Kidney epithelial cell (primary cell): ENCODE measurements at regions not wholly inside any gene's neighbourhood (a gene's known extent, or its start where the extent isn't known, plus 50 kb on each side); places are given as distances from the start of the nearest gene placed in this dataset.
"Not testable (repeated sequence)": the region's sequence is repeated elsewhere in the genome, so short reads cannot be mapped to it uniquely, and the experiment has no call there.

Experiments used
- DNase-seq: peaks from one replicate; pipeline ENCODE4 v3.0.0-alpha.2; 2010; ENCODE audit warnings: low read depth
- H3K27me3 ChIP-seq: 2 replicates; pipeline ENCODE4 v1.6.0; 2011; ENCODE audit warnings: low read length; ENCODE audit not compliant: control insufficient read depth, insufficient read depth
- H3K36me3 ChIP-seq: 2 replicates; pipeline ENCODE4 v1.5.1; 2011; ENCODE audit warnings: low read length; ENCODE audit not compliant: control insufficient read depth, insufficient read depth
- H3K4me3 ChIP-seq: 2 replicates; pipeline ENCODE4 v1.5.1; 2011; ENCODE audit warnings: low read depth, mild to moderate bottlenecking, control low read depth, low read length
- CTCF ChIP-seq: IDR thresholded peaks from 2 replicates; pipeline ENCODE4 v1.5.1; 2011; ENCODE audit warnings: mild to moderate bottlenecking, moderate library complexity, low read length, control low read depth, inconsistent platforms; ENCODE audit not compliant: insufficient read depth, poor library complexity, severe bottlenecking

GRCh38 chr7:152522571-152523067 lies 86.8 kb upstream of the KMT2C start:
- Histone ChIP-seq H3K36me3 (no peaks in the 10 kb centered on the region), H3K27me3 (no peaks in the 10 kb centered on the region), H3K4me3 (no peak overlapping the region)
- no peak for TF ChIP-seq CTCF
- DNase-seq, result no peak

GRCh38 chr7:152521420-152522337 lies 85.9 kb upstream of the KMT2C start:
- H3K36me3 ChIP-seq, result no peaks in the 10 kb centered on the region
- no peak for DNase-seq
- H3K4me3 ChIP-seq, result no peak overlapping the region
- no peak for TF ChIP-seq CTCF
- H3K27me3 ChIP-seq, result no peaks in the 10 kb centered on the region

GRCh38 chr7:152520861-152521302 lies 85.1 kb upstream of the KMT2C start:
- no peak overlapping the region for H3K4me3 ChIP-seq
- H3K27me3 ChIP-seq, result no peaks in the 10 kb centered on the region
- H3K36me3 ChIP-seq, result no peaks in the 10 kb centered on the region
- no peak for DNase-seq
- no peak for TF ChIP-seq CTCF

- no peak for TF ChIP-seq CTCF
- no peak for DNase-seq
- H3K27me3 ChIP-seq, result no peaks in the 10 kb centered on the region
- H3K4me3 ChIP-seq, result no peak overlapping the region
- no peaks in the 10 kb centered on the region for H3K36me3 ChIP-seq
Measured at GRCh38 chr7:152519290-152519689, 83.5 kb upstream of the KMT2C start.

GRCh38 chr7:152516216-152516615 lies 80.4 kb upstream of the KMT2C start:
- TF ChIP-seq CTCF, result no peak
- Histone ChIP-seq H3K36me3 (no peaks in the 10 kb centered on the region), H3K4me3 (no peak overlapping the region), H3K27me3 (no peaks in the 10 kb centered on the region)
- DNase-seq, result no peak

- not testable (repeated sequence) for H3K27me3 ChIP-seq, H3K36me3 ChIP-seq, H3K4me3 ChIP-seq, DNase-seq
Measured at GRCh38 chr7:152515266-152515950, 79.6 kb upstream of the KMT2C start.
